Body of pancreas (tissue), 4 donors: ENCODE measurements at regions not wholly inside any gene's neighbourhood (a gene's known extent, or its start where the extent isn't known, plus 50 kb on each side); places are given as distances from the start of the nearest gene placed in this dataset.

Source experiments
- ATAC-seq: fragments of 150-250 bp; one replicate; pipeline ENCODE4 v1.9.1; 2016
- DNase-seq, 4 donors: peaks; one replicate each; pipeline ENCODE4 v3.0.0-alpha.2; 2019
- H3K27ac ChIP-seq, 4 donors: fragments of 200-600 bp; sonication (generic); 1 replicate in 3 of 4; 2 replicates in 1 of 4; pipeline versions ENCODE4 v1.5.1 to v1.6.1; 2016 to 2019; ENCODE audit warnings: mild to moderate bottlenecking in 1 of 4, mixed read lengths in 1 of 4, moderate library complexity in 1 of 4
- H3K27me3 ChIP-seq, 2 donors: fragments of 200-600 bp; sonication (generic); one replicate each; pipeline ENCODE4 v1.6.0; 2016; ENCODE audit warnings: mild to moderate bottlenecking in 1 of 2
- H3K36me3 ChIP-seq, 2 donors: fragments of 200-600 bp; sonication (generic); replicated peaks in 1 of 2; 2 replicates each; pipeline ENCODE4 v1.5.1; 2016; ENCODE audit warnings: low read depth in 2 of 2; ENCODE audit not compliant: insufficient read depth in 1 of 2
- H3K4me1 ChIP-seq: fragments of 200-600 bp; sonication (generic); one replicate; pipeline ENCODE4 v1.6.0; 2016
- H3K4me3 ChIP-seq, 2 donors: fragments of 200-600 bp; sonication (generic); 1 replicate in 1 of 2; 2 replicates in 1 of 2; pipeline ENCODE4 v1.5.1; 2016 to 2019
- H3K9me3 ChIP-seq, 3 donors: fragments of 200-600 bp; sonication (generic); 1 replicate in 2 of 3; 2 replicates in 1 of 3; pipeline ENCODE4 v1.5.1; 2016
- POLR2A ChIP-seq, 3 donors: fragments of 450-650 bp; IDR thresholded peaks; one replicate each; pipeline ENCODE4 v1.6.1; 2016; ENCODE audit warnings: antibody characterized with exemption in 3 of 3, mild to moderate bottlenecking in 2 of 3
- whole genome bisulfite sequencing, 2 donors: methylation state at CpG; one replicate each; pipeline ENCODE4 v1.1.5; 2017; 5-methylcytosine and 5-hydroxymethylcytosine counted together
- intact Hi-C: fragments of 100-400 bp; cut with DNase I; formaldehyde crosslinking; loops from one replicate; pipeline ENCODE4 v1.15.1; 2023
- TF ChIP-seq, protein P1 (sequence below), 7 experiments: fragments of 450-650 bp in 4 of 7; fragments of 200-600 bp in 3 of 7; sonication (generic) in 3 of 7; IDR thresholded peaks; one replicate each; pipeline ENCODE4 v1.5.1; 2016 to 2019; ENCODE audit warnings: antibody characterized with exemption in 7 of 7

DNA sequence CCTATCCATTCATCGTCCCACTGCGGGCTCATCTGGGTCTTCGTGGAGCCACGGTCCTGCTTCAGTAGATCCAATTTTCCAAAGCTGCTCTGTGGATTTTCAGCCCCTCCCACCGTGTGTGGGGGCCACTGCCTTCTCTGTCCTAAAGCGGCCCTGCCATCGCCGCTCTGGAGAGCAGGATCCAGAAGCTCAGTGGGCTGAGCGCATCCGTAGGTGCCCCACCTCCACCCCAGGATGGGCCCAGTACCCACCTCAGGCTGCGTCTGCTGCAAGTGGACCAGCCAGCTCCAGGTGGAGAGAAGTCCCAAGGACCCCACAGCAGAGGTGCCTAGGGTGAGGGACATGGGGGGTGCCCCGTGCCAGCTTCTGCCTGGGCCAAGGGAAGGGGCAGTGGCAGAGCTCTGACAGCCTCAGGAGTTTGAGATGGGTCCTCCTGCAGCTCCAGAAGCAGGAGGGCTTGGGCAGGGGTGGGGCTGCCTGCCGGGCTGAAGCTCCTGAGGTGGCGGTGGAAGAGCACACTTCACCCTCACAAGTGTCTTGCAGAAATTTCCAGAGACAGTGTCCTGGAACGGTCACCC, 148.1 kb upstream of the C14orf180 start:
- 70 to 73% methylated on average over 5 to 15 of the region's 15 CpGs for WGBS, 2 donors
- H3K4me3 ChIP-seq, result no peak overlapping the region
- no peak overlapping the region for H3K27ac ChIP-seq
- no peaks in the 10 kb centered on the region for H3K9me3 ChIP-seq
- intact Hi-C loops, result no loop called here
- no peak for ATAC-seq
- DNase-seq, result no peak
- TF ChIP-seq, protein P1, sequence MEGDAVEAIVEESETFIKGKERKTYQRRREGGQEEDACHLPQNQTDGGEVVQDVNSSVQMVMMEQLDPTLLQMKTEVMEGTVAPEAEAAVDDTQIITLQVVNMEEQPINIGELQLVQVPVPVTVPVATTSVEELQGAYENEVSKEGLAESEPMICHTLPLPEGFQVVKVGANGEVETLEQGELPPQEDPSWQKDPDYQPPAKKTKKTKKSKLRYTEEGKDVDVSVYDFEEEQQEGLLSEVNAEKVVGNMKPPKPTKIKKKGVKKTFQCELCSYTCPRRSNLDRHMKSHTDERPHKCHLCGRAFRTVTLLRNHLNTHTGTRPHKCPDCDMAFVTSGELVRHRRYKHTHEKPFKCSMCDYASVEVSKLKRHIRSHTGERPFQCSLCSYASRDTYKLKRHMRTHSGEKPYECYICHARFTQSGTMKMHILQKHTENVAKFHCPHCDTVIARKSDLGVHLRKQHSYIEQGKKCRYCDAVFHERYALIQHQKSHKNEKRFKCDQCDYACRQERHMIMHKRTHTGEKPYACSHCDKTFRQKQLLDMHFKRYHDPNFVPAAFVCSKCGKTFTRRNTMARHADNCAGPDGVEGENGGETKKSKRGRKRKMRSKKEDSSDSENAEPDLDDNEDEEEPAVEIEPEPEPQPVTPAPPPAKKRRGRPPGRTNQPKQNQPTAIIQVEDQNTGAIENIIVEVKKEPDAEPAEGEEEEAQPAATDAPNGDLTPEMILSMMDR (IDR thresholded peaks at IDR 0.05), result no peak
- TF ChIP-seq POLR2A (IDR thresholded peaks at IDR 0.05), result no peak
- H3K4me1 ChIP-seq, result peaks cover 8% of the 10 kb centered on the region
- no peaks in the 10 kb centered on the region for H3K36me3 ChIP-seq
- no peaks in the 10 kb centered on the region for H3K27me3 ChIP-seq

DNA sequence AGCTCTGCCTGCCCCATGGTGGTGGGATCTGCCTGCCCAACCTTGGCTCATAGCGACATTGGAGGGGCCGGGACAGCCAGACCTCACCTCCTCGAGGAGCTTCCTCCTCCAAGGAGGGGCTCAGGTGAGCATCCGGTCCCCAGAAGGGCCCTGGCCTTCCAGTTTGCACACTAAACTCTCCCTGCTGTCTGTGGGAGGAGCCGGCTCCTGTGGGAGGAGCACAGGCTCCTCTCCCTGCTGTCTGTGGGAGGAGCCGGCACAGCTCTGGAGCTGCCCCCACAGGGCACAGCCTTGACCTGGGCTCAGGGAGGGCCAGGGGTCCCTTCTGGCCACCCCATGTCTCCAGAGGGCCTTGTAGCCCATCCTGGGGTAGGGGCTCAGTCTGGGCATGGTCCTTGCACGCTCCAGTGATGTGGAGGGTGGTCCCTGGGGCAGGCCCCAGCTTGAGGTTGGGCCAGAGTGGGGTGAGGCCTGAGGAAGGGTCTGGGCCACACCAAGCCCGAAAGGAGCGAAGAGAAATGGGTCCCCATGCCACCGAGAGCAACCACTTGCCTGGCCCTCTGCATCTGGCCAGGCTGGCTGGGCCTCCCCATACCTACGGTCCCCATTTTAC, 147.5 kb upstream of the C14orf180 start:
- Histone ChIP-seq H3K36me3 (no peaks in the 10 kb centered on the region), H3K27ac (no peak overlapping the region), H3K4me3 (no peak overlapping the region), H3K27me3 (no peaks in the 10 kb centered on the region), H3K4me1 (peaks cover 14% of the 10 kb centered on the region), H3K9me3 (no peaks in the 10 kb centered on the region)
- TF ChIP-seq POLR2A (IDR thresholded peaks at IDR 0.05), result no peak
- TF ChIP-seq, protein P1 (IDR thresholded peaks at IDR 0.05), result no peak
- DNase-seq (no peak), ATAC-seq (no peak)
- intact Hi-C loops, result no loop called here
- WGBS, 2 donors, result 57 to 65% methylated on average over 2 to 11 of the region's 11 CpGs

DNA sequence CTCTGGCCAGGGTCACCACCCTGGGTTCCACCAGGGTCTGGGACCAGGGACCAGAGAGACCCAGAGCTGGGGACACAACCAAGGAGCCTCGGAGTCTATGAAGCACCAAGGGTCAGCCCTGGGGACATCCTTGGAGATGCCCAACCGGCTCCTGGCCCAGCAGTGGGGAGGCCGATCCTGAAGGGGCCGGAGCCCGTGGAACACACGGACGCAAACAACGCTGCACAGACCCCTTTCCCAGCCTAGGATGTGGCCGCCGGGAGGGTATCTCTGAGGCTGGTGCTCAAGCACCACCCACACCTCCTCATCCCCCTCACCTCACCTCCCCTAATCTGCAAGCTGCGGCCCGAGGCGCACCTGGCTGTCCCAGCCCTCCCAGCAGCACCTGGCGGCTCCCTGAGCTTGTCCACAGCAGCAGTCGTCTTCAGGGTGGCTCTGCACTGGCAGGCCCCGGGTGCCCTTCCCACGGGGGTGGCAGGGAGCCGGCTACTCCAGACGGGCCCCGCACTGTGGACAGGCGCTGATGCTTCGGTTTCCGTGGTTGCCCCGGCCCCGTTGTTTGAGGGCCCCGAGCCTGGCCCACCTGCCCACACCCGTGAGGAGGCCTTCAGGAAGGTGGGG, 146.8 kb upstream of the C14orf180 start:
- DNase-seq (no peak), ATAC-seq (no peak)
- Histone ChIP-seq H3K4me1 (peaks cover 20% of the 10 kb centered on the region), H3K27me3 (no peaks in the 10 kb centered on the region), H3K36me3 (no peaks in the 10 kb centered on the region), H3K9me3 (no peaks in the 10 kb centered on the region), H3K27ac (no peak overlapping the region), H3K4me3 (no peak overlapping the region)
- no peak for TF ChIP-seq POLR2A (IDR thresholded peaks at IDR 0.05)
- 74 to 83% methylated on average over 10 to 25 of the region's 27 CpGs for WGBS, 2 donors
- intact Hi-C loops, result no loop called here

DNA sequence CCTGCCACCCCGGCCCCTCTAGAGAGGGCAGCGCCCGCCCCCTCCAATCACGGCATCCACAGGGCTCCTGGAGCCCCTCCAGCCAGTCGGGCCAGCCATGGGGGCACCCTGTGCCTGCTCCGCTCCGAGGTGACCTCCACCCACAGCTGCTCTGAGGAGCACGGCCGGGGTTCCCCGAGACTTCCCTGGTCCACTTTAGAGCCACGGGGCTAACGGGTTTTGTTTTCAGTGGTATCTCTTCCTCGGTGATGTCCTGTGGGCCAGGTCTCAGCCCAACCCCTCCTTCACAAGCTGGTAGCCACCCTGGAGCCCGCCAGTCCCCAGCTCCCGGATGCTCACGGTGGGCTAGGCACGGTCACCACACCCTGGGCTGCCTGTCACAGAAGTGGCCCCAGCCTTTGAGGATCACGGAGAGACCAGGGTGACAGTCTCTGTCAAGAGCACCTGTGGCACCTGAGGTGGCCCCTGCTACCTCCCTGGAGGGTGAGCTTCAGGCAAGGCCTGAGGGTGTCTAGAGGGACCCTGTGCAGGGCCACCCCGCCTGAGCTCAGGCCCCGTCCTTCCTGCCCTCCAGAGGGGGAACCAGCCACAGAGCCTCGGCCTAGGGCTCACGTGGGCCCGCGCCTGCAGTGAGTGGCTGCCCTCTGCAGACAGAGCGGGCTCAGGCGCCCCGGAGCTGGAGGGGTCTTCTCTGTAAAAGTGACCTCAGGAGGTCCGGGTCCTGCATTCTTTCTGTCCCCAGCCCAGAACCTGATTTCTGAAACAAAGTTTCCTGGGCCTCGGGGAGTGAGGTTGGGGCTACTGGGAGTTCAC, 146.0 kb upstream of the C14orf180 start:
- no peak overlapping the region for H3K4me3 ChIP-seq
- H3K27ac ChIP-seq, result no peak overlapping the region
- H3K4me1 ChIP-seq, result peaks cover 26% of the 10 kb centered on the region
- no peaks in the 10 kb centered on the region for H3K36me3 ChIP-seq
- TF ChIP-seq POLR2A (IDR thresholded peaks at IDR 0.05), result no peak
- TF ChIP-seq, protein P1 (IDR thresholded peaks at IDR 0.05), result no peak
- ATAC-seq (no peak), DNase-seq (no peak)
- H3K27me3 ChIP-seq, result no peaks in the 10 kb centered on the region
- H3K9me3 ChIP-seq, result no peaks in the 10 kb centered on the region
- 70 to 75% methylated on average over 8 to 27 of the region's 29 CpGs for WGBS, 2 donors
- intact Hi-C loops, result no loop called here
